Activated T-cell treated with anti-CD3 and anti-CD28 coated beads, Interleukin-2, amount 50 U/mL, for 24 hours (primary cell): ENCODE measurements at regions not wholly inside any gene's neighbourhood (a gene's known extent, or its start where the extent isn't known, plus 50 kb on each side); places are given as distances from the start of the nearest gene placed in this dataset.

ENCODE experiments used
- DNase-seq: peaks from one replicate; pipeline ENCODE4 v3.0.0-alpha.2; 2020
- H3K27ac Mint-ChIP-seq: 2 replicates; pipeline ENCODE4 v1.8.0; 2020; ENCODE audit warnings: mild to moderate bottlenecking, mixed read lengths
- H3K27me3 Mint-ChIP-seq: 2 replicates; pipeline ENCODE4 v1.8.0; 2020; ENCODE audit warnings: mixed read lengths
- H3K36me3 Mint-ChIP-seq: 2 replicates; pipeline ENCODE4 v1.8.0; 2020; ENCODE audit warnings: low read depth, mixed read lengths
- H3K4me1 Mint-ChIP-seq: 2 replicates; pipeline ENCODE4 v1.8.0; 2020; ENCODE audit warnings: low read depth, mixed read lengths
- H3K4me3 Mint-ChIP-seq: 2 replicates; pipeline ENCODE4 v1.8.0; 2020; ENCODE audit warnings: mild to moderate bottlenecking, moderate library complexity, mixed read lengths
- H3K9me3 Mint-ChIP-seq: 2 replicates; pipeline ENCODE4 v1.8.0; 2020; ENCODE audit warnings: mixed read lengths

GRCh38 chr13:111528513-111528912, 208.1 kb downstream of the TEX29 start:
- Mint-ChIP-seq H3K4me3 (no peak overlapping the region), H3K36me3 (no peaks in the 10 kb centered on the region), H3K9me3 (no peaks in the 10 kb centered on the region), H3K4me1 (no peaks in the 10 kb centered on the region), H3K27me3 (peaks cover 31% of the 10 kb centered on the region), H3K27ac (no peak overlapping the region)
- DNase-seq: no peak

GRCh38 chr13:111530137-111530870, 209.9 kb downstream of the TEX29 start:
- DNase-seq: no peak
- H3K4me1 Mint-ChIP-seq: peaks cover 3% of the 10 kb centered on the region
- peaks cover 46% of the 10 kb centered on the region for H3K27me3 Mint-ChIP-seq
- no peaks in the 10 kb centered on the region for H3K9me3 Mint-ChIP-seq
- no peak overlapping the region for H3K4me3 Mint-ChIP-seq
- H3K27ac Mint-ChIP-seq: no peak overlapping the region
- no peaks in the 10 kb centered on the region for H3K36me3 Mint-ChIP-seq

GRCh38 chr13:111531505-111531904, 211.1 kb downstream of the TEX29 start:
- DNase-seq: no peak
- H3K36me3 Mint-ChIP-seq: no peaks in the 10 kb centered on the region
- H3K9me3 Mint-ChIP-seq: no peaks in the 10 kb centered on the region
- H3K27me3 Mint-ChIP-seq: peaks cover 58% of the 10 kb centered on the region
- H3K4me3 Mint-ChIP-seq: no peak overlapping the region
- no peak overlapping the region for H3K27ac Mint-ChIP-seq
- H3K4me1 Mint-ChIP-seq: peaks cover 3% of the 10 kb centered on the region

- no peaks in the 10 kb centered on the region for H3K9me3 Mint-ChIP-seq
- no peak for DNase-seq
- H3K4me1 Mint-ChIP-seq: peaks cover 3% of the 10 kb centered on the region
- H3K36me3 Mint-ChIP-seq: no peaks in the 10 kb centered on the region
- H3K27me3 Mint-ChIP-seq: peaks cover 62% of the 10 kb centered on the region
- H3K4me3 Mint-ChIP-seq: no peak overlapping the region
- no peak overlapping the region for H3K27ac Mint-ChIP-seq
These were observed 211.7 kb downstream of the TEX29 start for GRCh38 chr13:111532111-111532510.

- no peak for DNase-seq
- Mint-ChIP-seq H3K27me3 (peaks cover 81% of the 10 kb centered on the region), H3K36me3 (no peaks in the 10 kb centered on the region), H3K27ac (no peak overlapping the region), H3K4me1 (peaks cover 3% of the 10 kb centered on the region), H3K9me3 (no peaks in the 10 kb centered on the region), H3K4me3 (no peak overlapping the region)
These were observed 213.7 kb downstream of the TEX29 start for GRCh38 chr13:111533900-111534683.

- Mint-ChIP-seq H3K9me3 (no peaks in the 10 kb centered on the region), H3K4me3 (no peak overlapping the region), H3K4me1 (peaks cover 3% of the 10 kb centered on the region), H3K27ac (no peak overlapping the region), H3K36me3 (no peaks in the 10 kb centered on the region), H3K27me3 (peaks cover 83% of the 10 kb centered on the region)
- no peak for DNase-seq
These were observed 214.5 kb downstream of the TEX29 start for GRCh38 chr13:111534751-111535522.

- H3K27ac Mint-ChIP-seq: no peak overlapping the region
- no peaks in the 10 kb centered on the region for H3K9me3 Mint-ChIP-seq
- DNase-seq: no peak
- no peaks in the 10 kb centered on the region for H3K36me3 Mint-ChIP-seq
- H3K27me3 Mint-ChIP-seq: peaks cover 83% of the 10 kb centered on the region
- H3K4me1 Mint-ChIP-seq: peaks cover 3% of the 10 kb centered on the region
- no peak overlapping the region for H3K4me3 Mint-ChIP-seq
These were observed 215.0 kb downstream of the TEX29 start for GRCh38 chr13:111535523-111535811.

GRCh38 chr13:111536075-111536642, 215.7 kb downstream of the TEX29 start:
- Mint-ChIP-seq H3K27ac (no peak overlapping the region), H3K4me1 (peaks cover 3% of the 10 kb centered on the region), H3K9me3 (no peaks in the 10 kb centered on the region), H3K27me3 (peaks cover 81% of the 10 kb centered on the region), H3K4me3 (no peak overlapping the region), H3K36me3 (no peaks in the 10 kb centered on the region)
- no peak for DNase-seq

GRCh38 chr13:111537115-111537728, 216.8 kb downstream of the TEX29 start:
- Mint-ChIP-seq H3K27ac (no peak overlapping the region), H3K4me3 (no peak overlapping the region), H3K27me3 (peaks cover 73% of the 10 kb centered on the region), H3K9me3 (no peaks in the 10 kb centered on the region), H3K4me1 (peaks cover 3% of the 10 kb centered on the region), H3K36me3 (no peaks in the 10 kb centered on the region)
- no peak for DNase-seq

GRCh38 chr13:111537843-111538499, 217.5 kb downstream of the TEX29 start:
- no peak overlapping the region for H3K4me3 Mint-ChIP-seq
- no peak for DNase-seq
- peaks cover 69% of the 10 kb centered on the region for H3K27me3 Mint-ChIP-seq
- peaks cover 3% of the 10 kb centered on the region for H3K4me1 Mint-ChIP-seq
- no peak overlapping the region for H3K27ac Mint-ChIP-seq
- no peaks in the 10 kb centered on the region for H3K9me3 Mint-ChIP-seq
- H3K36me3 Mint-ChIP-seq: no peaks in the 10 kb centered on the region

- H3K4me1 Mint-ChIP-seq: peaks cover 3% of the 10 kb centered on the region
- no peaks in the 10 kb centered on the region for H3K9me3 Mint-ChIP-seq
- H3K4me3 Mint-ChIP-seq: no peak overlapping the region
- H3K27ac Mint-ChIP-seq: no peak overlapping the region
- peaks cover 59% of the 10 kb centered on the region for H3K27me3 Mint-ChIP-seq
- H3K36me3 Mint-ChIP-seq: no peaks in the 10 kb centered on the region
- no peak for DNase-seq
These were observed 218.8 kb downstream of the TEX29 start for GRCh38 chr13:111539252-111539651.

- no peaks in the 10 kb centered on the region for H3K36me3 Mint-ChIP-seq
- H3K4me1 Mint-ChIP-seq: peaks cover under 1% of the 10 kb centered on the region
- DNase-seq: no peak
- no peak overlapping the region for H3K4me3 Mint-ChIP-seq
- no peaks in the 10 kb centered on the region for H3K9me3 Mint-ChIP-seq
- peaks cover 53% of the 10 kb centered on the region for H3K27me3 Mint-ChIP-seq
- no peak overlapping the region for H3K27ac Mint-ChIP-seq
These were observed 219.5 kb downstream of the TEX29 start for GRCh38 chr13:111539791-111540446.

- no peaks in the 10 kb centered on the region for H3K36me3 Mint-ChIP-seq
- no peaks in the 10 kb centered on the region for H3K9me3 Mint-ChIP-seq
- H3K4me1 Mint-ChIP-seq: no peaks in the 10 kb centered on the region
- no peak overlapping the region for H3K4me3 Mint-ChIP-seq
- H3K27me3 Mint-ChIP-seq: peaks cover 48% of the 10 kb centered on the region
- no peak overlapping the region for H3K27ac Mint-ChIP-seq
- no peak for DNase-seq
These were observed 220.0 kb downstream of the TEX29 start for GRCh38 chr13:111540486-111540885.
